ENCODE measurements at regions not wholly inside any gene's neighbourhood (a gene's known extent, or its start where the extent isn't known, plus 50 kb on each side); places are given as distances from the start of the nearest gene placed in this dataset.

DNA sequence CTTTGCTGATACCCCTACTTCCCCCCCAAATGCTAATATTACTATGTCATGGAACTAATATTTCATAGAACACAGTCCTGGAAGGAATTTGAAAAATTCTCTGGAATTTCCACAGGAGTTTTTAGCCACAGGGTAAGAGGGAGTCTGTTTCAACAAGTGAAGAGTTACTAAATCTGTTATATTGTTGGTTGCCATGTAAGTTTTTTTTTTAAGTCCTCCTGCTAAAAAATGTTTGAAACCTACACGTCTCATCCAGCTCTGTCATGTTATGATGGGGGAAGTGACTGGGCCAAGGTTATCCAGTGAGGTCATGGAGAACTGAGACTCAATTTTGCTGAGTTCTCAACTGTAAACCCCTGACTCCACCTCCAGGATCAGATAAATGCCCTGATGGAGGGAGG is 60.8 kb upstream of the USP24 start:
- Histone ChIP-seq H3K4me1 (ENCODE audit: control insufficient read depth, extremely low read depth, insufficient read depth, low read length) (peaks cover 3% of the 10 kb centered on the region), H3K9me3 (ENCODE audit: control insufficient read depth, insufficient read depth, low read depth, low read length) (no peaks in the 10 kb centered on the region), H3K27ac (ENCODE audit: insufficient read depth, low read length) (no peak overlapping the region), H2AFZ (ENCODE audit: low read length) (no peak overlapping the region), H3K4me2 (ENCODE audit: extremely low read depth, insufficient read depth, low read length) (no peak overlapping the region), H3K79me2 (ENCODE audit: control insufficient read depth, insufficient read depth, low read length) (no peaks in the 10 kb centered on the region), H3K4me3 (replicated peaks in 1 of 4; ENCODE audit: control extremely low read depth in 1 of 4, insufficient read depth in 1 of 4, low read depth in 3 of 4, low read length in 4 of 4) (no peak overlapping the region), H3K36me3 (ENCODE audit: control insufficient read depth, insufficient read depth, low read length) (no peaks in the 10 kb centered on the region), H3K27me3 (ENCODE audit: control insufficient read depth, insufficient read depth, low read length) (no peaks in the 10 kb centered on the region), H3K9ac (ENCODE audit: insufficient read depth, low read length) (no peak overlapping the region), H4K20me1 (ENCODE audit: control insufficient read depth, extremely low read depth, insufficient read depth, low read length) (no peaks in the 10 kb centered on the region)
- TF ChIP-seq EZH2 (IDR thresholded peaks at IDR 0.05; ENCODE audit: low read length, missing control alignments) (no peak), CTCF (conservative IDR thresholded peaks at IDR 0.05 in 1 of 2, IDR thresholded peaks at IDR 0.05 in 1 of 2; ENCODE audit: low read depth in 1 of 2, low read length in 2 of 2) (no peak)
- peak in 1 of 2 donors; percentile 61 for DNase-seq (ENCODE audit: low read depth in 2 of 2)

DNA sequence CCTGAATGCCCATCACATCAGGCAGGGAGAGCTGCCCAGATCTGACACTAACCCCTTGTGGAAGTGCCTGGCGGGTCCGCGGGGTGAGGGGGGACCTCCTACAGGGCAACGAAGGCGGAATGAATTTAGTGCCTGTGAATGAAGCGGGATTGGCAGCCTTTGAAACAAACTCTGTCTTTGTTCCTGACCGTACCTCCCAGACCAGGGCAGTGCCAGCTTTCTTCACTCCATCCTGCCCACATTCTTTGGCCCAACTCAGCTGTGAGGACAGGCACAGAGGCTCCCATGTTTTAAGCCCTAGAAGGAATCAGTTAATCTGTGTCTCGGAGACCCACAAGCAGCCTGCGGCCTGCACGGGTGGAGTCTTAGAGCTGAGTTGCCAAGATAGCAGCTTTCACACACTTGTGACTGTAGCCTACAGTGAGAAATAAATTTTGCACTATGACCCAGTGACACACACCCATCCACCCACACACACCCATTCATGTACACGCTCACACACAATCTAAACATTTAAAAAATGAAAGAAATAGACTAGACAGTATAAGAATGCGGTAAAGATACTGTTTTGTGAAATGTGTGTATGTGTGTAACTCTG is 60.1 kb upstream of the USP24 start:
- TF ChIP-seq EZH2 (IDR thresholded peaks at IDR 0.05; ENCODE audit: low read length, missing control alignments) (no peak), CTCF (conservative IDR thresholded peaks at IDR 0.05 in 1 of 2, IDR thresholded peaks at IDR 0.05 in 1 of 2; ENCODE audit: low read depth in 1 of 2, low read length in 2 of 2) (no peak)
- H3K4me1 ChIP-seq (ENCODE audit: control insufficient read depth, extremely low read depth, insufficient read depth, low read length): peaks cover 3% of the 10 kb centered on the region
- peak overlapping the region; percentile 2 for H3K27ac ChIP-seq (ENCODE audit: insufficient read depth, low read length)
- no peaks in the 10 kb centered on the region for H3K79me2 ChIP-seq (ENCODE audit: control insufficient read depth, insufficient read depth, low read length)
- no peak overlapping the region for H3K4me2 ChIP-seq (ENCODE audit: extremely low read depth, insufficient read depth, low read length)
- H2AFZ ChIP-seq (ENCODE audit: low read length): peak overlapping the region; percentile 45
- no peak overlapping the region for H3K4me3 ChIP-seq (replicated peaks in 1 of 4; ENCODE audit: control extremely low read depth in 1 of 4, insufficient read depth in 1 of 4, low read depth in 3 of 4, low read length in 4 of 4)
- H3K27me3 ChIP-seq (ENCODE audit: control insufficient read depth, insufficient read depth, low read length): no peaks in the 10 kb centered on the region
- H4K20me1 ChIP-seq (ENCODE audit: control insufficient read depth, extremely low read depth, insufficient read depth, low read length): no peaks in the 10 kb centered on the region
- H3K9ac ChIP-seq (ENCODE audit: insufficient read depth, low read length): no peak overlapping the region
- H3K9me3 ChIP-seq (ENCODE audit: control insufficient read depth, insufficient read depth, low read depth, low read length): no peaks in the 10 kb centered on the region
- peak; percentile 55 to 63 for DNase-seq (ENCODE audit: low read depth in 2 of 2)
- H3K36me3 ChIP-seq (ENCODE audit: control insufficient read depth, insufficient read depth, low read length): no peaks in the 10 kb centered on the region

DNA sequence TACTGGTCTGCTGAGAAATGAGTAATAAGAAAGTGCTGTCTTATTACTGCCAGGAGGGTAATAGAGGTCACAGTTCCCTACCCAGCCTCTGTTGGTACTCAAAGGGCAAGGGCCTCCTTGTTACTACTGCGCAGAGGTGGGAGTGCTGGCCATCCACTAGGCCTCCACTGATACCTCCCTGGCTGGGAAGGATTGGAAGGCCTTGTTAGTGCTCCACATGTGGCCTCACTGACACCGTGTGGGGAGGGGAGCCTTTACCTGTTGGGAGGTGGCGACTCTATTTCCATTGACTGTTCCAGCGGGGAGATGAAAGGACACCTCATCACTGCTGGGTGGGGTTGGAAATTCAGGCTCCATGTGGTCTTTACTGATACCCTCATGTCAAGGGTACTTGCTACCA is 57.8 kb upstream of the USP24 start:
- Histone ChIP-seq H3K79me2 (ENCODE audit: control insufficient read depth, insufficient read depth, low read length) (no peaks in the 10 kb centered on the region), H3K4me3 (replicated peaks in 1 of 4; ENCODE audit: control extremely low read depth in 1 of 4, insufficient read depth in 1 of 4, low read depth in 3 of 4, low read length in 4 of 4) (no peak overlapping the region), H2AFZ (ENCODE audit: low read length) (no peak overlapping the region), H3K27me3 (ENCODE audit: control insufficient read depth, insufficient read depth, low read length) (no peaks in the 10 kb centered on the region), H3K9me3 (ENCODE audit: control insufficient read depth, insufficient read depth, low read depth, low read length) (no peaks in the 10 kb centered on the region), H3K36me3 (ENCODE audit: control insufficient read depth, insufficient read depth, low read length) (no peaks in the 10 kb centered on the region), H3K27ac (ENCODE audit: insufficient read depth, low read length) (no peak overlapping the region), H3K4me1 (ENCODE audit: control insufficient read depth, extremely low read depth, insufficient read depth, low read length) (peaks cover 3% of the 10 kb centered on the region), H3K9ac (ENCODE audit: insufficient read depth, low read length) (no peak overlapping the region), H3K4me2 (ENCODE audit: extremely low read depth, insufficient read depth, low read length) (no peak overlapping the region), H4K20me1 (ENCODE audit: control insufficient read depth, extremely low read depth, insufficient read depth, low read length) (no peaks in the 10 kb centered on the region)
- DNase-seq (ENCODE audit: low read depth in 2 of 2): no peak
- TF ChIP-seq EZH2 (IDR thresholded peaks at IDR 0.05; ENCODE audit: low read length, missing control alignments): no peak
- no peak for TF ChIP-seq CTCF (conservative IDR thresholded peaks at IDR 0.05 in 1 of 2, IDR thresholded peaks at IDR 0.05 in 1 of 2; ENCODE audit: low read depth in 1 of 2, low read length in 2 of 2)
